ENCODE measurements at regions not wholly inside any gene's neighbourhood (a gene's known extent, or its start where the extent isn't known, plus 50 kb on each side); places are given as distances from the start of the nearest gene placed in this dataset.

DNA sequence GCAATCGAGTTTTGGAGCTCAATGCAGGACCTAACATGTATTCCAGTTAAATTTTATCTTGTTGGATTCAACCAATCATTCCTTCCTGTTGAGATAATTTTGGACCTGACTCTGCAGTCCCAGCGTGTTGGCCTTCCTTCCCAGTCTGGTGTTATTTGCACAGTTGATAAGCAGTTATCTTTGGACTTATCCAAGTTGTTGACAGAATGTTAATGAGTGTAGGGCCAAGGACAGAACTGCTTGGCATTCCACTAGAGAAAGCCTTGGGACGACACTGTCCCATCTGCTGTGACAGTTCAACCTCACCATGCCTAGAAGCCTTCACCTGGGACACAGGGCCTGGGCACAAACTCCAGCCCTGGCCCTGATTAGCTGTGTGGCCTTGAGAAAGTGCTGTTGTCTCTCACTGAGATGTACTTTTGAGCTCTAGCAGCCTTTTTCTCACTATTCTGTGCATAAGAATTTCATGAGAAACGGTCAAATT lies 104.1 kb upstream of the SLC25A33 start:
- no peak overlapping the region for H3K4me3 ChIP-seq (ENCODE audit: low read length)
- no peak overlapping the region for H3K9ac ChIP-seq (ENCODE audit: low read length)
- TF ChIP-seq EZH2phosphoT487 (IDR thresholded peaks at IDR 0.05; ENCODE audit: low read length) (no peak), EZH2 (optimal IDR thresholded peaks at IDR 0.05; ENCODE audit: low read depth, low read length) (no peak)
- TF ChIP-seq, protein P1, sequence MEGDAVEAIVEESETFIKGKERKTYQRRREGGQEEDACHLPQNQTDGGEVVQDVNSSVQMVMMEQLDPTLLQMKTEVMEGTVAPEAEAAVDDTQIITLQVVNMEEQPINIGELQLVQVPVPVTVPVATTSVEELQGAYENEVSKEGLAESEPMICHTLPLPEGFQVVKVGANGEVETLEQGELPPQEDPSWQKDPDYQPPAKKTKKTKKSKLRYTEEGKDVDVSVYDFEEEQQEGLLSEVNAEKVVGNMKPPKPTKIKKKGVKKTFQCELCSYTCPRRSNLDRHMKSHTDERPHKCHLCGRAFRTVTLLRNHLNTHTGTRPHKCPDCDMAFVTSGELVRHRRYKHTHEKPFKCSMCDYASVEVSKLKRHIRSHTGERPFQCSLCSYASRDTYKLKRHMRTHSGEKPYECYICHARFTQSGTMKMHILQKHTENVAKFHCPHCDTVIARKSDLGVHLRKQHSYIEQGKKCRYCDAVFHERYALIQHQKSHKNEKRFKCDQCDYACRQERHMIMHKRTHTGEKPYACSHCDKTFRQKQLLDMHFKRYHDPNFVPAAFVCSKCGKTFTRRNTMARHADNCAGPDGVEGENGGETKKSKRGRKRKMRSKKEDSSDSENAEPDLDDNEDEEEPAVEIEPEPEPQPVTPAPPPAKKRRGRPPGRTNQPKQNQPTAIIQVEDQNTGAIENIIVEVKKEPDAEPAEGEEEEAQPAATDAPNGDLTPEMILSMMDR (IDR thresholded peaks at IDR 0.05; ENCODE audit: low read length): no peak
- no peaks in the 10 kb centered on the region for H3K9me2 ChIP-seq (replicated peaks; ENCODE audit: insufficient read depth, low read length)
- H3K27ac ChIP-seq (ENCODE audit: low read length): no peak overlapping the region
- H3K27me3 ChIP-seq (replicated peaks; ENCODE audit: insufficient read depth, low read length): 0 out of 2 replicates have a peak, but pooled peaks cover 4% of the 10 kb centered on the region
- H2AFZ ChIP-seq (ENCODE audit: low read length): no peak overlapping the region
- H4K20me1 ChIP-seq (ENCODE audit: insufficient read depth, low read length): no peaks in the 10 kb centered on the region
- H3K9me3 ChIP-seq (replicated peaks; ENCODE audit: insufficient read depth, low read length): no peaks in the 10 kb centered on the region
- DNase-seq: no peak
- no peak overlapping the region for H3K4me2 ChIP-seq (ENCODE audit: low read depth, low read length)
- H3K79me2 ChIP-seq (ENCODE audit: low read length): no peaks in the 10 kb centered on the region
- no peaks in the 10 kb centered on the region for H3K36me3 ChIP-seq (replicated peaks; ENCODE audit: insufficient read depth, low read length)
- no peaks in the 10 kb centered on the region for H3F3A ChIP-seq (ENCODE audit: insufficient read depth, low read length)
- H3K4me1 ChIP-seq (ENCODE audit: low read length): no peaks in the 10 kb centered on the region

DNA sequence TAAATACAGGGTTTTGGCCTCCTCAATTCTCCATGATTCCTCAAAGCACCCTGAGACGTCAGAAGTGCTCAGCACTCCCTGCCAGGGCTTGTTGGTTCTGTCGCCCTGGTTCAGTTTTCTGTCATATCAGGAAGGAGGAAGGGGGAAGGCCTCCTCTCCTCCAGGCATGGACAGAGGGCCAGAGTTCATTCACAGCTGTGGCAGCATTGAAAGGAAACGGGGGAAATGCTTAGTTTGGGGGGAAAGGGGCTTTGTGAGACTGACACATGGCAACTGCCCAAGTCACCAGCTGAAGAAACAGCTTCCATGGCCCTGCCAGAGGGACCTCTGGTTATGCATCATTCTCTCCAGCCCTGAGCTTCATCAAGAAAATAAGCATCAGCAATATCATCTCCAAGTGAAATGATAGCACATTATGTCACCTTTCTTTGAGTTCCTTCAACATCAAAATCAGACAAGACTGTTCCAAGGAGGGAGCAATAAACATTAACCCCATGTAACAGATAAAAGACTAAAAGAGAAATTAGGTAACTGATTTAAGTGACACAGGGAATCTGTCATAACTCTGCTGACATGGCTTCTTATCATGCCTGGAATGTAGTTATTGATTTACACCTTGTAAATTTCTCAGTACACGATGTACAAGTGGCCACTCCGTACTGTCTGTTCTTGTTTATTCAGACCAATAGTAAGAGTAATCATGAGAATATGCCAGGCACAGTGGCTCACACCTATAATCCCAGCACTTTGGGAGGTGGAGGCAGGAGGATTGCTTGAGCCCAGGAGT lies 103.2 kb upstream of the SLC25A33 start:
- Histone ChIP-seq H3K4me3 (ENCODE audit: low read length) (no peak overlapping the region), H3F3A (ENCODE audit: insufficient read depth, low read length) (no peaks in the 10 kb centered on the region), H3K4me2 (ENCODE audit: low read depth, low read length) (no peak overlapping the region), H3K9ac (ENCODE audit: low read length) (no peak overlapping the region), H3K27ac (ENCODE audit: low read length) (no peak overlapping the region), H2AFZ (ENCODE audit: low read length) (no peak overlapping the region), H3K27me3 (replicated peaks; ENCODE audit: insufficient read depth, low read length) (0 out of 2 replicates have a peak, but pooled peaks cover 4% of the 10 kb centered on the region), H3K4me1 (ENCODE audit: low read length) (no peaks in the 10 kb centered on the region), H4K20me1 (ENCODE audit: insufficient read depth, low read length) (no peaks in the 10 kb centered on the region), H3K79me2 (ENCODE audit: low read length) (no peaks in the 10 kb centered on the region), H3K9me3 (replicated peaks; ENCODE audit: insufficient read depth, low read length) (no peaks in the 10 kb centered on the region), H3K9me2 (replicated peaks; ENCODE audit: insufficient read depth, low read length) (no peaks in the 10 kb centered on the region), H3K36me3 (replicated peaks; ENCODE audit: insufficient read depth, low read length) (no peaks in the 10 kb centered on the region)
- no peak for DNase-seq
- TF ChIP-seq EZH2phosphoT487 (IDR thresholded peaks at IDR 0.05; ENCODE audit: low read length) (no peak), EZH2 (optimal IDR thresholded peaks at IDR 0.05; ENCODE audit: low read depth, low read length) (no peak)
- TF ChIP-seq, protein P1 (IDR thresholded peaks at IDR 0.05; ENCODE audit: low read length): no peak

DNA sequence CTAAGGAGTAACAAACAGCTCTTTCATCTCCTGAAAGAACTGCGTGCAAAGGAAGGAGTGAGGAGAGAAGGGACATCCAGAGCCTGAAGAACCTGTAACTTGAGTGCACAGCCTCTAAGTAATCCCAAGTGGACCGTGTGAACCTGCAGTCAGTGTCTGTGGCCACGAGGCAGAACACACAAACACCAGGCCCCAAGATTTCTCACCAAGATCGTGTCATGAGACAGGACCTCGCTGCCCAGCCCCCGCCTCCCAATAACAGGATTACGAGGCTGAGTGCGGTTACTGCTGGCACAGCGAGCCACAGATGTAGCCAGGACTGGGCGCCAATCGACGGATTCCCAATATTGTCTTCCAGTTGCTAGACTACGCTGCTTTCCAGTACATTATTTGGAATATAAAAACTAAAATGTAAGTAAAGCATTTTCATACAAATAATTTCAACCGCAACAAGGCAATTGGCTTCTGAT lies 101.3 kb upstream of the SLC25A33 start:
- Histone ChIP-seq H3K9me2 (replicated peaks; ENCODE audit: insufficient read depth, low read length) (no peaks in the 10 kb centered on the region), H3K9ac (ENCODE audit: low read length) (no peak overlapping the region), H3K27me3 (replicated peaks; ENCODE audit: insufficient read depth, low read length) (0 out of 2 replicates have a peak, but pooled peaks cover 4% of the 10 kb centered on the region), H3K79me2 (ENCODE audit: low read length) (no peaks in the 10 kb centered on the region), H3K27ac (ENCODE audit: low read length) (no peak overlapping the region), H2AFZ (ENCODE audit: low read length) (no peak overlapping the region), H3K36me3 (replicated peaks; ENCODE audit: insufficient read depth, low read length) (no peaks in the 10 kb centered on the region), H3K4me2 (ENCODE audit: low read depth, low read length) (no peak overlapping the region), H3F3A (ENCODE audit: insufficient read depth, low read length) (peaks cover 3% of the 10 kb centered on the region; the same call in 1 of the 2 replicates), H3K4me1 (ENCODE audit: low read length) (peaks cover 11% of the 10 kb centered on the region), H3K9me3 (replicated peaks; ENCODE audit: insufficient read depth, low read length) (no peaks in the 10 kb centered on the region), H3K4me3 (ENCODE audit: low read length) (no peak overlapping the region), H4K20me1 (ENCODE audit: insufficient read depth, low read length) (no peaks in the 10 kb centered on the region)
- DNase-seq: no peak
- TF ChIP-seq, protein P1 (IDR thresholded peaks at IDR 0.05; ENCODE audit: low read length): no peak
- TF ChIP-seq EZH2 (optimal IDR thresholded peaks at IDR 0.05; ENCODE audit: low read depth, low read length) (no peak), EZH2phosphoT487 (IDR thresholded peaks at IDR 0.05; ENCODE audit: low read length) (no peak)
